Endothelial cell of umbilical vein (primary cell): ENCODE measurements at regions not wholly inside any gene's neighbourhood (a gene's known extent, or its start where the extent isn't known, plus 50 kb on each side); places are given as distances from the start of the nearest gene placed in this dataset.

Experiments
- BruUV-seq: library from RNA; stranded (reverse); fragments of 400-500 nt; replicated peaks from 2 replicates; lab custom pipeline; 2021; lab: Mats Ljungman, UMichigan
- CTCF ChIA-PET: fragments of 300-600, 350-600 bp; sonication (Branson Sonifier 250); formaldehyde crosslinking; loops from one replicate; lab custom pipeline; 2021; ENCODE audit warnings: antibody characterized with exemption, inconsistent platforms; lab: Charles Lee
- POLR2A ChIA-PET: fragments of 300-600, 350-600 bp; sonication (Branson Sonifier 250); formaldehyde crosslinking; loops from one replicate; lab custom pipeline; 2021; ENCODE audit warnings: antibody characterized with exemption, inconsistent platforms; lab: Charles Lee
- DNase-seq: peaks from one replicate; pipeline ENCODE4 v3.0.0-alpha.2; 2011; ENCODE audit warnings: low read depth, low spot score
- FAIRE-seq: peaks from 2 replicates; lab custom pipeline; 2011; peaks lifted over from hg19 to GRCh38; lab: Jason Lieb, UNC
- H2AFZ ChIP-seq: 2 replicates; pipeline ENCODE4 v1.6.0; 2012; ENCODE audit warnings: low read depth, low read length, control low read depth, inconsistent platforms
- H3K27ac ChIP-seq: 2 replicates; pipeline ENCODE4 v1.5.1; 2011; ENCODE audit warnings: low read depth, mild to moderate bottlenecking, control low read depth, low read length, moderate library complexity; ENCODE audit not compliant: insufficient read depth
- H3K27me3 ChIP-seq, 2 experiments: 2 replicates each; pipeline versions ENCODE4 v1.6.0 to v1.6.1; 2011; ENCODE audit warnings: low read length in 2 of 2, mixed read lengths in 1 of 2; ENCODE audit not compliant: control insufficient read depth in 2 of 2, insufficient read depth in 2 of 2
- H3K36me3 ChIP-seq, 2 experiments: 2 replicates in 1 of 2; 3 replicates in 1 of 2; pipeline ENCODE4 v1.5.1; 2011; ENCODE audit warnings: low read length in 2 of 2, mild to moderate bottlenecking in 1 of 2, moderate library complexity in 1 of 2; ENCODE audit not compliant: control insufficient read depth in 2 of 2, insufficient read depth in 2 of 2; ENCODE audit errors: extremely low read depth in 1 of 2
- H3K4me1 ChIP-seq: 3 replicates; pipeline ENCODE4 v1.5.1; 2011; ENCODE audit warnings: mild to moderate bottlenecking, low read length; ENCODE audit not compliant: control insufficient read depth, insufficient read depth; ENCODE audit errors: extremely low read depth
- H3K4me2 ChIP-seq: 2 replicates; pipeline ENCODE4 v1.6.1; 2011; ENCODE audit warnings: low read length, control low read depth, mixed read lengths; ENCODE audit not compliant: insufficient read depth
- H3K4me3 ChIP-seq, 3 experiments: fragments of 200-600 bp in 1 of 3; sonication (generic), shearing (Covaris generic) in 1 of 3; replicated peaks in 1 of 3; 2 replicates each; pipeline ENCODE4 v1.5.1; 2011 to 2016; ENCODE audit warnings: control low read depth in 3 of 3, low read length in 3 of 3, mild to moderate bottlenecking in 2 of 3, inconsistent platforms in 1 of 3, low read depth in 1 of 3, moderate library complexity in 1 of 3; ENCODE audit not compliant: insufficient read depth in 1 of 3
- H3K79me2 ChIP-seq: 2 replicates; pipeline ENCODE4 v1.6.0; 2012; ENCODE audit warnings: low read length, inconsistent platforms; ENCODE audit not compliant: control insufficient read depth, insufficient read depth
- H3K9ac ChIP-seq: replicated peaks from 2 replicates; pipeline ENCODE3; 2011; ENCODE audit warnings: low read length, control low read depth; ENCODE audit not compliant: insufficient read depth; ENCODE audit errors: extremely low read depth
- H3K9me1 ChIP-seq: replicated peaks from 3 replicates; pipeline ENCODE4 v1.6.0; 2011; ENCODE audit warnings: mild to moderate bottlenecking, low read length; ENCODE audit not compliant: control insufficient read depth, insufficient read depth; ENCODE audit errors: extremely low read depth
- H3K9me3 ChIP-seq: replicated peaks from 2 replicates; pipeline ENCODE4 v1.5.1; 2012; ENCODE audit warnings: low read length, inconsistent platforms; ENCODE audit not compliant: control insufficient read depth, insufficient read depth
- H4K20me1 ChIP-seq: replicated peaks from 2 replicates; pipeline ENCODE3; 2011; ENCODE audit warnings: mild to moderate bottlenecking, low read length; ENCODE audit not compliant: control insufficient read depth, insufficient read depth; ENCODE audit errors: extremely low read depth
- EZH2 ChIP-seq: IDR thresholded peaks from 2 replicates; pipeline ENCODE4 v1.6.1; 2012; ENCODE audit warnings: borderline replicate concordance, low read depth, mild to moderate bottlenecking, moderate library complexity, low read length, inconsistent platforms; ENCODE audit not compliant: severe bottlenecking
- FOS ChIP-seq: IDR thresholded peaks from 2 replicates; pipeline ENCODE4 v1.6.1; 2011; ENCODE audit warnings: mild to moderate bottlenecking, low read length, moderate library complexity, borderline replicate concordance; ENCODE audit not compliant: insufficient read depth
- GATA2 ChIP-seq: IDR thresholded peaks from 2 replicates; pipeline ENCODE4 v1.7.0; 2011; ENCODE audit warnings: low read depth, mild to moderate bottlenecking, moderate library complexity, mixed read lengths, low read length; ENCODE audit not compliant: insufficient read length, insufficient read depth
- JUN ChIP-seq: IDR thresholded peaks from 2 replicates; pipeline ENCODE4 v1.6.1; 2011; ENCODE audit warnings: borderline replicate concordance, low read depth; ENCODE audit not compliant: insufficient read length, insufficient read depth
- MYC ChIP-seq: IDR thresholded peaks from one replicate; pipeline ENCODE4 v1.6.1; 2011; ENCODE audit warnings: mild to moderate bottlenecking, low read depth, low read length
- POLR2A ChIP-seq: IDR thresholded peaks from 2 replicates; pipeline ENCODE4 v1.6.1; 2012; ENCODE audit warnings: low read depth, mild to moderate bottlenecking, control low read depth, low read length
- POLR2AphosphoS5 ChIP-seq: IDR thresholded peaks from 2 replicates; pipeline ENCODE4 v1.6.1; 2012; ENCODE audit warnings: low read depth, mild to moderate bottlenecking, control low read depth, low read length, moderate library complexity; ENCODE audit not compliant: insufficient read depth
- dilution Hi-C: fragments of 300-500 bp; cut with MboI; formaldehyde crosslinking; loops from one replicate; pipeline ENCODE4 v1.15.0; 2019; ENCODE audit warnings: low sequenced_read_pairs; ENCODE audit not compliant: extremely low pct_ligation_motif_present
- intact Hi-C: fragments of 100-400 bp; cut with micrococcal nuclease; formaldehyde crosslinking; loops from one replicate; pipeline ENCODE4 v1.10.0; 2022
- TF ChIP-seq, protein P1 (sequence below): IDR thresholded peaks from 2 replicates; pipeline ENCODE4 v1.6.1; 2011; ENCODE audit not compliant: insufficient read depth, insufficient read length
- TF ChIP-seq, protein P2 (sequence below), 2 donors: IDR thresholded peaks; 1 replicate in 1 of 2; 2 replicates in 1 of 2; pipeline ENCODE4 v1.5.1; 2011; ENCODE audit warnings: low read length in 2 of 2, mild to moderate bottlenecking in 2 of 2, moderate library complexity in 2 of 2, control low read depth in 1 of 2, inconsistent platforms in 1 of 2, low read depth in 1 of 2; ENCODE audit not compliant: insufficient read depth in 1 of 2; ENCODE audit errors: extremely low read depth in 1 of 2

DNA sequence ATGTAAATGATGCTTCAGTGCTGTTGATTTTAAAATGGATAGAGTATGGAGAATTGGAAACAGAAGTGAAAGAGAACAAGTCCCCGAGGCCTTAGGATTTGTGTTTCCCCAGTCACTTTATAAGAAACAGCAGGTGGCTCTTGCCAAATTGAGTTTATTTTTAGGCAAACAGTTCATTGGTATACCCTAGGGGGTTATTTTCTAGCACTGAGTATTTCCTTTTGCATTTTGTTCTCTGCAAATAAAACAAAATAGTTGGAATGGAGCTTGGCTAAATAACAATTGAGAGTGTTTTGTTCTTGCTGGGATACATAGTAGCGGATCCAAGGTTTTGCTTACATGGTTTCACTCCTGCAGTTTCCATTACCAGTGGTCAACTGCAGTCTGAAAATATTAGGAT is 591.1 kb upstream of the C16orf82 start:
- dilution Hi-C loops (no loop called here), intact Hi-C loops (no loop called here)
- no peak overlapping the region for H3K27ac ChIP-seq
- POLR2A ChIA-PET = no interaction called here
- FAIRE-seq = no peak
- H3K9me3 ChIP-seq = peaks cover 4% of the 10 kb centered on the region
- no peak overlapping the region for H3K9ac ChIP-seq
- no peak overlapping the region for H3K4me2 ChIP-seq
- no peaks in the 10 kb centered on the region for H4K20me1 ChIP-seq
- CTCF ChIA-PET = no interaction called here
- no peaks in the 10 kb centered on the region for H3K4me1 ChIP-seq
- BruUV-seq = no TSS peak
- no peak overlapping the region for H2AFZ ChIP-seq
- no peaks in the 10 kb centered on the region for H3K27me3 ChIP-seq
- DNase-seq = no peak
- TF ChIP-seq JUN = no peak
- no peak for TF ChIP-seq POLR2AphosphoS5
- no peak for TF ChIP-seq FOS
- no peak for TF ChIP-seq EZH2
- TF ChIP-seq GATA2 = no peak
- TF ChIP-seq, protein P1, sequence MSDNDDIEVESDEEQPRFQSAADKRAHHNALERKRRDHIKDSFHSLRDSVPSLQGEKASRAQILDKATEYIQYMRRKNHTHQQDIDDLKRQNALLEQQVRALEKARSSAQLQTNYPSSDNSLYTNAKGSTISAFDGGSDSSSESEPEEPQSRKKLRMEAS = no peak
- TF ChIP-seq POLR2A = no peak
- no peak for TF ChIP-seq MYC
- TF ChIP-seq, protein P2, sequence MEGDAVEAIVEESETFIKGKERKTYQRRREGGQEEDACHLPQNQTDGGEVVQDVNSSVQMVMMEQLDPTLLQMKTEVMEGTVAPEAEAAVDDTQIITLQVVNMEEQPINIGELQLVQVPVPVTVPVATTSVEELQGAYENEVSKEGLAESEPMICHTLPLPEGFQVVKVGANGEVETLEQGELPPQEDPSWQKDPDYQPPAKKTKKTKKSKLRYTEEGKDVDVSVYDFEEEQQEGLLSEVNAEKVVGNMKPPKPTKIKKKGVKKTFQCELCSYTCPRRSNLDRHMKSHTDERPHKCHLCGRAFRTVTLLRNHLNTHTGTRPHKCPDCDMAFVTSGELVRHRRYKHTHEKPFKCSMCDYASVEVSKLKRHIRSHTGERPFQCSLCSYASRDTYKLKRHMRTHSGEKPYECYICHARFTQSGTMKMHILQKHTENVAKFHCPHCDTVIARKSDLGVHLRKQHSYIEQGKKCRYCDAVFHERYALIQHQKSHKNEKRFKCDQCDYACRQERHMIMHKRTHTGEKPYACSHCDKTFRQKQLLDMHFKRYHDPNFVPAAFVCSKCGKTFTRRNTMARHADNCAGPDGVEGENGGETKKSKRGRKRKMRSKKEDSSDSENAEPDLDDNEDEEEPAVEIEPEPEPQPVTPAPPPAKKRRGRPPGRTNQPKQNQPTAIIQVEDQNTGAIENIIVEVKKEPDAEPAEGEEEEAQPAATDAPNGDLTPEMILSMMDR (IDR thresholded peaks at IDR 0.05; ENCODE audit: extremely low read depth in 1 of 2, insufficient read depth in 1 of 2, low read depth in 1 of 2, low read length in 2 of 2) = no peak
- H3K79me2 ChIP-seq = no peaks in the 10 kb centered on the region
- H3K36me3 ChIP-seq = no peaks in the 10 kb centered on the region
- no peaks in the 10 kb centered on the region for H3K9me1 ChIP-seq
- H3K4me3 ChIP-seq = no peak overlapping the region
